ENCODE measurements at regions not wholly inside any gene's neighbourhood (a gene's known extent, or its start where the extent isn't known, plus 50 kb on each side); places are given as distances from the start of the nearest gene placed in this dataset.
"Not testable (repeated sequence)": the region's sequence is repeated elsewhere in the genome, so short reads cannot be mapped to it uniquely, and the experiment has no call there.

- DNase-seq (ENCODE audit: low read depth, low spot score), result peak; percentile 6
- Histone ChIP-seq H3K4me3 (ENCODE audit: insufficient read length, low read depth) (no peak overlapping the region), H3K9me3 (ENCODE audit: insufficient read depth, low read length) (no peaks in the 10 kb centered on the region), H3K27me3 (ENCODE audit: insufficient read depth, insufficient read length) (no peaks in the 10 kb centered on the region), H3K9ac (ENCODE audit: insufficient read length, low read depth) (no peak overlapping the region), H3K4me1 (ENCODE audit: insufficient read depth, insufficient read length) (no peaks in the 10 kb centered on the region), H3K36me3 (ENCODE audit: insufficient read depth, insufficient read length, low read length) (no peaks in the 10 kb centered on the region)
- no peak for TF ChIP-seq YY1 (IDR thresholded peaks at IDR 0.05; ENCODE audit: insufficient read depth, insufficient read length)
- TF ChIP-seq SUZ12 (IDR thresholded peaks at IDR 0.05; ENCODE audit: extremely low read depth, insufficient read depth, insufficient read length), result no peak
- no peak for TF ChIP-seq ZNF274 (IDR thresholded peaks at IDR 0.05; ENCODE audit: low read depth, low read length)
These were observed 1277.1 kb downstream of the GATA3 start for GRCh38 chr10:9331583-9332008.

GRCh38 chr10:9334270-9334669 is 1279.8 kb downstream of the GATA3 start:
- H3K4me3 ChIP-seq (ENCODE audit: insufficient read length, low read depth), result no peak overlapping the region
- no peaks in the 10 kb centered on the region for H3K4me1 ChIP-seq (ENCODE audit: insufficient read depth, insufficient read length)
- H3K9me3 ChIP-seq (ENCODE audit: insufficient read depth, low read length), result no peaks in the 10 kb centered on the region
- no peaks in the 10 kb centered on the region for H3K27me3 ChIP-seq (ENCODE audit: insufficient read depth, insufficient read length)
- TF ChIP-seq ZNF274 (IDR thresholded peaks at IDR 0.05; ENCODE audit: low read depth, low read length) (no peak), SUZ12 (IDR thresholded peaks at IDR 0.05; ENCODE audit: extremely low read depth, insufficient read depth, insufficient read length) (no peak), YY1 (IDR thresholded peaks at IDR 0.05; ENCODE audit: insufficient read depth, insufficient read length) (no peak)
- DNase-seq (ENCODE audit: low read depth, low spot score), result no peak
- H3K9ac ChIP-seq (ENCODE audit: insufficient read length, low read depth), result no peak overlapping the region
- H3K36me3 ChIP-seq (ENCODE audit: insufficient read depth, insufficient read length, low read length), result no peaks in the 10 kb centered on the region

- Histone ChIP-seq H3K9ac (ENCODE audit: insufficient read length, low read depth) (no peak overlapping the region), H3K4me3 (ENCODE audit: insufficient read length, low read depth) (no peak overlapping the region), H3K27me3 (ENCODE audit: insufficient read depth, insufficient read length) (no peaks in the 10 kb centered on the region), H3K36me3 (ENCODE audit: insufficient read depth, insufficient read length, low read length) (no peaks in the 10 kb centered on the region), H3K9me3 (ENCODE audit: insufficient read depth, low read length) (no peaks in the 10 kb centered on the region), H3K4me1 (ENCODE audit: insufficient read depth, insufficient read length) (no peaks in the 10 kb centered on the region)
- TF ChIP-seq YY1 (IDR thresholded peaks at IDR 0.05; ENCODE audit: insufficient read depth, insufficient read length) (no peak), ZNF274 (IDR thresholded peaks at IDR 0.05; ENCODE audit: low read depth, low read length) (no peak), SUZ12 (IDR thresholded peaks at IDR 0.05; ENCODE audit: extremely low read depth, insufficient read depth, insufficient read length) (no peak)
- DNase-seq (ENCODE audit: low read depth, low spot score), result no peak
These were observed 1285.2 kb downstream of the GATA3 start for GRCh38 chr10:9339716-9340115.

- Histone ChIP-seq H3K9me3 (ENCODE audit: insufficient read depth, low read length) (no peaks in the 10 kb centered on the region), H3K9ac (ENCODE audit: insufficient read length, low read depth) (no peak overlapping the region), H3K4me1 (ENCODE audit: insufficient read depth, insufficient read length) (no peaks in the 10 kb centered on the region), H3K36me3 (ENCODE audit: insufficient read depth, insufficient read length, low read length) (no peaks in the 10 kb centered on the region), H3K27me3 (ENCODE audit: insufficient read depth, insufficient read length) (no peaks in the 10 kb centered on the region), H3K4me3 (ENCODE audit: insufficient read length, low read depth) (no peak overlapping the region)
- no peak for TF ChIP-seq YY1 (IDR thresholded peaks at IDR 0.05; ENCODE audit: insufficient read depth, insufficient read length)
- TF ChIP-seq ZNF274 (IDR thresholded peaks at IDR 0.05; ENCODE audit: low read depth, low read length), result no peak
- no peak for TF ChIP-seq SUZ12 (IDR thresholded peaks at IDR 0.05; ENCODE audit: extremely low read depth, insufficient read depth, insufficient read length)
- peak; percentile 15 for DNase-seq (ENCODE audit: low read depth, low spot score)
These were observed 1288.5 kb downstream of the GATA3 start for GRCh38 chr10:9342885-9343570.

- H3K36me3 ChIP-seq (ENCODE audit: insufficient read depth, insufficient read length, low read length); H3K9ac ChIP-seq (ENCODE audit: insufficient read length, low read depth); DNase-seq (ENCODE audit: low read depth, low spot score); H3K4me1 ChIP-seq (ENCODE audit: insufficient read depth, insufficient read length); H3K4me3 ChIP-seq (ENCODE audit: insufficient read length, low read depth); H3K27me3 ChIP-seq (ENCODE audit: insufficient read depth, insufficient read length); H3K9me3 ChIP-seq (ENCODE audit: insufficient read depth, low read length): not testable (repeated sequence)
These were observed 1293.4 kb downstream of the GATA3 start for GRCh38 chr10:9347933-9348332.

- Histone ChIP-seq H3K9ac (ENCODE audit: insufficient read length, low read depth) (no peak overlapping the region), H3K4me3 (ENCODE audit: insufficient read length, low read depth) (no peak overlapping the region), H3K36me3 (ENCODE audit: insufficient read depth, insufficient read length, low read length) (no peaks in the 10 kb centered on the region), H3K9me3 (ENCODE audit: insufficient read depth, low read length) (no peaks in the 10 kb centered on the region), H3K27me3 (ENCODE audit: insufficient read depth, insufficient read length) (no peaks in the 10 kb centered on the region), H3K4me1 (ENCODE audit: insufficient read depth, insufficient read length) (no peaks in the 10 kb centered on the region)
- DNase-seq (ENCODE audit: low read depth, low spot score), result no peak
- TF ChIP-seq ZNF274 (IDR thresholded peaks at IDR 0.05; ENCODE audit: low read depth, low read length), result no peak
- TF ChIP-seq SUZ12 (IDR thresholded peaks at IDR 0.05; ENCODE audit: extremely low read depth, insufficient read depth, insufficient read length), result no peak
- TF ChIP-seq YY1 (IDR thresholded peaks at IDR 0.05; ENCODE audit: insufficient read depth, insufficient read length), result no peak
These were observed 1303.0 kb downstream of the GATA3 start for GRCh38 chr10:9357471-9357870.

GRCh38 chr10:9362721-9363120 is 1308.2 kb downstream of the GATA3 start:
- no peak overlapping the region for H3K9ac ChIP-seq (ENCODE audit: insufficient read length, low read depth)
- no peak overlapping the region for H3K4me3 ChIP-seq (ENCODE audit: insufficient read length, low read depth)
- H3K36me3 ChIP-seq (ENCODE audit: insufficient read depth, insufficient read length, low read length), result no peaks in the 10 kb centered on the region
- no peak for DNase-seq (ENCODE audit: low read depth, low spot score)
- no peak for TF ChIP-seq SUZ12 (IDR thresholded peaks at IDR 0.05; ENCODE audit: extremely low read depth, insufficient read depth, insufficient read length)
- no peak for TF ChIP-seq ZNF274 (IDR thresholded peaks at IDR 0.05; ENCODE audit: low read depth, low read length)
- no peak for TF ChIP-seq YY1 (IDR thresholded peaks at IDR 0.05; ENCODE audit: insufficient read depth, insufficient read length)
- H3K27me3 ChIP-seq (ENCODE audit: insufficient read depth, insufficient read length), result no peaks in the 10 kb centered on the region
- H3K9me3 ChIP-seq (ENCODE audit: insufficient read depth, low read length), result no peaks in the 10 kb centered on the region
- H3K4me1 ChIP-seq (ENCODE audit: insufficient read depth, insufficient read length), result no peaks in the 10 kb centered on the region
